ENCODE measurements at regions not wholly inside any gene's neighbourhood (a gene's known extent, or its start where the extent isn't known, plus 50 kb on each side); places are given as distances from the start of the nearest gene placed in this dataset.
"Not testable (repeated sequence)": the region's sequence is repeated elsewhere in the genome, so short reads cannot be mapped to it uniquely, and the experiment has no call there.

DNA sequence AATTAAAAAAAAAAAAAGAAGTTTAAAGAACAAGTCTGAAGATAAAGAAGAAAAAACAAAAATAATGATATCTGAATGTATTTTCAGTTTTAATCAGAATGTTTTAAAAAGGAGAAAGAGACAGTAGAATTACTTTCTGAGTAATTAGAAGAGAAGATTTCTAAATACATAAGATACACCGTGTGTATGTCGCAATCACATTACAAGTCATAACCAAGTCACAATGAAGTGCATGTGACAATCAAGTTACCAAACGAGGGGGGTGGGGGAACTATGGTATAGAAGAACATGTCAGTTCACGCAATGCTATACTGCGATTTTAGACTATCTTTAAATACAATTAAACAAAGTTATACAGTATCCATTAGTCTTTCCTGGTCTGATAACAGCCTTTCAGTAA, 1464.1 kb upstream of the FLRT2 start:
- DNase-seq, result no peak

GRCh38 chr14:84068288-84068687, 1461.7 kb upstream of the FLRT2 start:
- DNase-seq, result no peak

DNA sequence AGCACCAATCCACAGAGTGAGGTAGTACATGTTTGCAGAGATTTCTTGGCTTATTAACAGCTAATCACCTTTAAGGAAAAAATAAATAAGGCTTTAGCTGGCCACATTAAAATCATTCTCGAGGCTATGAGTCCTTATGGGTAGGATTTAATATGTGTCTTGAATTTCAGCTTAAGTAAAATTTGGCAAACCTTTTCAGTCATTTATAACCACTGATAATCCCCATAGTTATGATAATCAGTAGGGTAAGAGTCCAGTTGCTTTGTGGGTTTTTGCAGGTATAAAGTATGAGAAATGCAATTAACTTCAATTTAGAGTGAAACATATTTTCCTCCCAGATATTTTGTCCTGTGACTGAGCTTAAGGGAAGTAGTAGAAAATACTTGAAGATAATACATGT, 1458.9 kb upstream of the FLRT2 start:
- no peak for DNase-seq

GRCh38 chr14:84074626-84075025, 1455.3 kb upstream of the FLRT2 start:
- no peak for DNase-seq

DNA sequence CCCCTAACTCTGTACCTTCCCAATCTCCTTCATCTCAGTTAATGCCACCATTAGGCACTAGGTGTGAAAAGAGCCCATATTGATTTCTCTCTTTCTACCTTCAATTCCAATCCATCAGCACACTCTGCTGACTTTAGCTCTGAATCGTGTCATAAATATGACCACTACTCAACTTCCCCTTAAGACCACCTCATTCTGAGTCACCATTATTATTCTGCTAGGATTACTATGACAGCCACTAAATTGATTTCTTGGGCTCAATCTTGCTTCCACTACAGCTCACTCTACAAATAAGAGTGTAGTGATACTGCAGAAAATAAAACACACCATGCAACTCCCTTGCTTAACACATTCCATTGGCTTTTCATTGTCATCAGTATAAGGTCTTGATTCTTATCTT, 1449.0 kb upstream of the FLRT2 start:
- DNase-seq, result no peak

- no peak for DNase-seq
Measured at GRCh38 chr14:84084056-84084630, 1445.8 kb upstream of the FLRT2 start.

GRCh38 chr14:84085493-84085892, 1444.5 kb upstream of the FLRT2 start:
- DNase-seq, result no peak

- DNase-seq, result no peak
Measured at GRCh38 chr14:84086714-84087113, 1443.2 kb upstream of the FLRT2 start.

DNA sequence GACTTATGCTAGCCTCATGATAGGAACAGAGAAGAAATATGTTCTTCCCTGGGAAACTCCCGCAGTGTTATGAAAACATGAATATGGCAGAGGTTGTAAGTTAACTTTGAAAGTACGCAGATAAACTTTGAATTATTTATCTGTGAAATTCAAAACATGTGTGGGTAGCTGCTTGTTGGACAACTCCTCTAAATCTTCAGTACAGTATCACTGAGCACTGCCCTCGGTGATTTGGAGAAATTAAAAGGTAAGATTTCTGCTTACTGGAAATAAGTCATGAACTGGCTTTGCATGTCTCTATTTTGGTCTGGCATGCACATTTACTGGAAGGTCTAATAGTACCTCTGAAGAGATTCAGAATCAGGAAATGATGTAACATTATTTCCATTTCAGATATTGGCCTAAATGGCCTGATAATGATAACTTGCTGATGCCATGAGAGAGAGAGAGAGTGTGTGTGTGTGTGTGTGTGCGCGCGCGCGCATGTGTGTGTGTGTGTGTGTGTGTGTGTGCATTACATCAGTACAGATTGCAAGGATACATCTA, 1441.9 kb upstream of the FLRT2 start:
- DNase-seq, result no peak

GRCh38 chr14:84090837-84091236, 1439.1 kb upstream of the FLRT2 start:
- DNase-seq, result no peak

GRCh38 chr14:84095681-84096080, 1434.3 kb upstream of the FLRT2 start:
- DNase-seq, result no peak

- DNase-seq, result no peak
Measured at GRCh38 chr14:84098261-84098660, 1431.7 kb upstream of the FLRT2 start.

DNA sequence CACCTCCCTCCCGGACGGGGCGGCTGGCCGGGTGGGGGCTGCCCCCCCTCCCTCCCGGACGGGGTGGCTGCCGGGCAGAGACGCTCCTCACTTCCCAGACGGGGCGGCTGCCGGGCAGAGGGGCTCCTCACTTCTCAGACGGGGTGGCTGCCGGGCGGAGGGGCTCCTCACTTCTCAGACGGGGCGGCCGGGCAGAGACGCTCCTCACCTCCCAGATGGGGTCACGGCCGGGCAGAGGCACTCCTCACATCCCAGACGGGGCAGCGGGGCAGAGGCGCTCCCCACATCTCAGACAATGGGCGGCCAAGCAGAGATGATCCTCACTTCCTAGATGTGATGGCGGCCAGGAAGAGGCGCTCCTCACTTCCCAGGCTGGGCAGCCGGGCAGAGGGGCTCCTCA, 1430.4 kb upstream of the FLRT2 start:
- DNase-seq, result not testable (repeated sequence)

GRCh38 chr14:84107835-84108343, 1422.1 kb upstream of the FLRT2 start:
- no peak for DNase-seq

GRCh38 chr14:84108746-84109457, 1421.0 kb upstream of the FLRT2 start:
- no peak for DNase-seq

- no peak for DNase-seq
Measured at GRCh38 chr14:84112589-84112988, 1417.4 kb upstream of the FLRT2 start.

DNA sequence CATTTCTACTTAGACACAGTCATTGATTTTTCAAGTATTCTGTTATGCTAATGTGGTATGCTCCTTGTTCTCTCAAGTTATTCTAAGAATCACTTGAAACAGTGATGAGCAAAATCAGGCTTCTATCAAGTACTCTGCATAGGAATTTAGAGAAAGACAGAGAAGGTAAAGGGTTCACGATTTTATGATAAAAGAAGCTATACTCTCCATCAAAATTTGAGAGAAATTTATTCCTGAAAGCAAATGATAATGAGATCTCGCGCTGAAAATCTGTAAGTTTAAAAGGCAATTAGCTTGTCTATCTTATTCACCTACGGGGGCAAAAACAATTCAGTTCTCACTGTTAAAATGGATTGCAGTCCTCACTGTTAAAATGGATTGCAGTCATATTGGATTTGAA, 1404.3 kb upstream of the FLRT2 start:
- DNase-seq, result no peak

- no peak for DNase-seq
Measured at GRCh38 chr14:84127495-84127894, 1402.4 kb upstream of the FLRT2 start.

DNA sequence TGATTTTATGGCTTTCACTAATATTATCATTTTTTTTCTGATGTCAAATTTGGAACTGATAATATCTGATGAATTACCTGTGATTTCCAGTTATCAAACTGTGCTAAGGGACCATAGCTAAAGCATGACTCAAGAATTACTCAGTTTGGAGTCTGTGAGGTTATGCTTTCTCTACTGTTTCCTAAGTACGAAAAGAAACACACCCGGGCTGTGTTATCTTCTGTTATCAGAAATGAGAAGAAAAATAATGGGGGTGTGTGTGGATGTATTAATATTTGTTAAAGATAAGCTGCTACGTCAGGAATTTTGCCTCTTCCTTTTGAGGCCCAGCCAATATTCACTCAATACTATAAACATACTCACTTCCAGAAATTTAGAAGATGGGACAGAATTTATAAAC, 1401.9 kb upstream of the FLRT2 start:
- no peak for DNase-seq

DNA sequence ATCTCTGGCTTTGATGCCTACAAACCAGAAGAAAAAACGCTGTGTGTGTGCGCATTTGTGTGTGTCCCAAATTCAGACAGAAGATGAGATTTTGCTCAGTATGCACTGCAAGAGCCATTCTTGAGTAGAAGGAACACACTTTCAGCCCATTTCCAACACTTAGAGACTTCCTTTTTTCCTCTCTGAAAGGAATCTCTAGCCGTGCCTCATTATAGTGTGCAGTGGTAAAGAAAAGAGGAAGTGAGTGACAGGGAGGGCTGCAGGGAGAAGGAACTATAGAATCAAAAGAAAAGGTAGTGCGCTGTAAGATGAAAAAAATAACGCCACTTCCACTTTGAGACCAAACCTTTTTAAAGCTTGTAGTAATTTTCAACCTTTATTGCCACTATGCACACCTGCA, 1400.9 kb upstream of the FLRT2 start:
- DNase-seq, result no peak

DNA sequence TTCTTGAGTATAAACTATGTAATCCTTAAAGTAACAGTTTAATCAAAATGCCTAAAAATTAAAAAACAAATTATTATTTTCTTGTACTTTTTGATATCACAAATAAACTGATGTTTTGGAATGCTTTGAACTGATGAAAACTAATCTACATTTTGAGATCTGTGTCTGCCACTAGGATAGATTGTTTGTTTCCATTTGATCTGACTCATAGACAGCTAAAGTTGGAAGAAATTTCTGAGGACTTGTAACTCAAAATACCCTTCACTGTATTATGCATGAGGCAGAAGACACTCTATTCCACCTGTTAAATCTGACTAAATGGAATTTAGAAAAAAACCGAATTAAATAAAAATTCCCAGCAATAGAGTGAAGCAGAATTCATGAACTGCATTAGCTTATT, 1400.0 kb upstream of the FLRT2 start:
- no peak for DNase-seq

DNA sequence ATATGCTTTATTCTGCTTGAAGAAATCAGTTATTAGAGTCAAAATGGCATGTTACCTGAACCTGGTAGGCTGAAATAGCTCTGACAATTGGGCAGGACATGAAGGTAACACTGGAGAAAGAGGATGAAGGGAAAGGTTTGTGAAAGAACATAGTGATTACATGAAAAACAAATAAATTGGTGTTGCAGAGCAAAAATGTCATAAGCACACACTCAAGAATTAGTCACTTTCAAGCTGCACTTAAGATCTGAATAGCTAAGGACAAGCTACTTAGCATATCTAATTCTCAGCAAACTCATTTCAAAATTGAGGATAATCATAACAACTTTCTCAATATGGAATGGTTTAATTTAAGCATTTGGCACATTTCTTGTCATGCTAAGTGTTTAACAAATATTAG, 1398.0 kb upstream of the FLRT2 start:
- DNase-seq, result no peak

DNA sequence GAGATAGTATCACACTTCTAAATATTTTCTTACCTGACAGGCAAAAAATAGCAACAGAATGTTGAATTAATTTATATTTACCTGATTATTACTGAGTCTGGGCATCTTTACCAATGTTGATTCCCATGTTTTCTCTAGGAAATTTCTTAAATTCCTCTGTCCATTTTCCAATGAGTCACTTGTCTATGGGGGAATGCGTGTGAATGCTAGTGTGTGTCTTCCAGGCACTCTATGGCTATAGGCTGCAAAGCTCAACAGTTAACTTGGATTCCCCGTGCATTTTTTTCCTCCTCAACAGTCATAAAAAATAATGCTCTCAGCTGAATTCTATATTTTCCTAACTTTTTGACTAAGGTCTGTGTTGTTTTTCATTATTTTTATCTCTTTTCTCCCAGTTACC, 1385.8 kb upstream of the FLRT2 start:
- DNase-seq, result no peak

- DNase-seq, result no peak
Measured at GRCh38 chr14:84152452-84152851, 1377.5 kb upstream of the FLRT2 start.

- DNase-seq, result no peak
Measured at GRCh38 chr14:84162633-84163032, 1367.3 kb upstream of the FLRT2 start.
